Skin epidermis (tissue), 12 donors: ENCODE measurements at regions not wholly inside any gene's neighbourhood (a gene's known extent, or its start where the extent isn't known, plus 50 kb on each side); places are given as distances from the start of the nearest gene placed in this dataset.

Experiments used
- H3K27ac ChIP-seq, 21 experiments: fragments of 200-600 bp; sonication (generic) in 11 of 21; one replicate each; pipeline ENCODE4 v1.5.0; 2020; ENCODE audit warnings: mild to moderate bottlenecking in 3 of 21, inconsistent platforms in 2 of 21, moderate library complexity in 2 of 21
- H3K4me3 ChIP-seq, 7 experiments: fragments of 200-600 bp; sonication (generic) in 2 of 7; one replicate each; pipeline ENCODE4 v1.5.0; 2020; ENCODE audit warnings: inconsistent platforms in 2 of 7, mild to moderate bottlenecking in 2 of 7, moderate library complexity in 1 of 7

- Histone ChIP-seq H3K4me3 (no peak overlapping the region), H3K27ac (no peak overlapping the region)
Observed at GRCh38 chr4:179503976-179504375, 2061.7 kb upstream of the AGA start.

DNA sequence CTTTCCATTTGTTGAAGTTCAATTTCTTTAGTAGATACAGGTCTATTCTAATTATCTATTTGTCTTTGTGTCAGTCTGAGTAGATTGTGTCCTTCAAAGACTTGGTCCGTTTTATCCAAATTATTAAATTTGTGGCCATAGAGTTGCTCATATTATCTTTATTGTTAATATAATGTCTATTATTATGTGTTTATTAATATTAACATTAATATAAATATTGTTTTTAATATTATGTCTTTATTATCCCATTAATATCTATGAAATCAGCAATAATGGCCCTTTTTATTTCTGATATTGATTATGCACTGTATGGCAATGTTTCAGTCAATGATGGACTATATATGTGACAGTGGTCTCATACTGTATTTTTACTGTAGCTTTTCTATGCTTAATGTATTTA lies 2067.3 kb upstream of the AGA start:
- no peak overlapping the region for H3K4me3 ChIP-seq

DNA sequence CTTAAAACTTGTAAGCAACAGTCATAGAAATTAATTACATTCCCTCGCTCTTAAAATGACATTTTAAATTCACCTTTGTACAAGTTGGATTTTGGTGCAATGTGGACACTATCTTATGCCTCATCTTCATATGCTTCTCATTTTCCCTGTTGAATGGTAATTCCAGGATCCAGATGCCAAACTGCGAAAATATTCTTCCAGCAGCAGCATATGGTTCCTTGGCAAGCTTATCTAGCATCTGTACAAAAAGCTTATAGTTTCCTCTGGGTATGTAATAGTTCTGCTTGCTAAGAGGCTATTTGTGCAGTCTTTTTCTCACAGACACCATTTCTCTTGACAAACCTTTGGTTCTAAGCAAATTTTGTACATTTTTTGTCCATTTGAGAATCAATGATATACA lies 2079.7 kb upstream of the AGA start:
- Histone ChIP-seq H3K4me3 (no peak overlapping the region), H3K27ac (no peak overlapping the region)

More for the DNA sequence above, 2067.3 kb upstream of the AGA start:
- H3K27ac ChIP-seq = no peak overlapping the region

GRCh38 chr4:179530958-179531357 lies 2088.7 kb upstream of the AGA start:
- no peak overlapping the region for H3K27ac ChIP-seq
- no peak overlapping the region for H3K4me3 ChIP-seq

DNA sequence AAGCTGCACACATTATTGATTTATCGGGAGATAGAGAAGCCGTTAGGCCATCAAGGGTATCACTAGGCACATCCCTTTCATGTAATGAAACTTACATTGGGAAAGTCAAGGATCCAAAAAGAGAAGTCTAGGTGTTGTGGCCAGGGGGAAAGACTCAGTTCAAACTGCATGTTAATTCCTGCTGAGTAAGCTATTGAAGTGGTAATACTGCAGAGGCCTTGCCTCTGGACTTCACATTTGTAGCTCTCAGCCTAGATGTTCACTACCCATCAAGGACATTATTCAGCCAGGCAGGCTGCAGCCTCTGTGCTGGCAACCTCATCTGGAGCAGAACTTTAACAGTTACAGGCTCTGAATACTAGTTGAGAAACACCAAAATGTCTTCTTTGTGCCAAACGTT lies 2094.5 kb upstream of the AGA start:
- Histone ChIP-seq H3K4me3 (no peak overlapping the region), H3K27ac (no peak overlapping the region)

DNA sequence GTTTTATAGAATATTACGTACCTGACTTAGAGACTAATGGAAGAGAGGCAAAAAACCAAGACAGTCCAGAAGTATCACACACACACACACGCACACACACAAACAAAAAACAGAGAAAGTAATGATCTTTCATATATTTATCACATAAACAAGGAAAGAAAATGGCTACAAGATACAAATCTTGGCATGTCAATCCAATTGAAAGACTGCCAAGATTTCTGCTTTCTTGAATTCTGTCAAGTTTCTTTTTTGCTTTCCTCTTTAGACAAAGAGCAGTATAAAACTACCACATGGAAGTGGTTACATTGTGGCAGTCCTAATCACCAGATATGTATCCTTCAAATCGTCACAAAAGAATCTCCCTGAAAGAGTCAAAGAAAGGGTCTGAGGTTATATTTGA lies 2097.4 kb upstream of the AGA start:
- Histone ChIP-seq H3K4me3 (no peak overlapping the region), H3K27ac (no peak overlapping the region)

DNA sequence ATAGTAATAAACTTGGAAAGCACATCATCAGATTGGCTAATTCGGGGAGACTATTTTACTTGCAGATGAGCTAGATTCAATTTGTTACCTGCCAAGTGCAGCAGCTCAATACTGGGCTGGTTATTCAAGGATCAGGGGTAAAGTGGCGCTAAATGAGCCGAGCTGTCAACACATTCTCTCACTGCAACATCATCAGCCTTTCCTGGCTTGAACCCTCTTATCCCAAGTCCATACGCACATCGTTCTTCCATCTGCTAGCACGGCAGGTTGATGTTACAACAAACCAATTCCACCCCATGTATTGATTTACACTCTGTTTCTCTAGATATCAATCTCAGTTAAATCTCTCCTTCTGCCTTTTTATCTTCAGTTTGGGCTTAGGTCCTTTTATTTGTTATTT lies 2101.5 kb upstream of the AGA start:
- Histone ChIP-seq H3K4me3 (no peak overlapping the region), H3K27ac (no peak overlapping the region)

GRCh38 chr4:179544496-179544895 lies 2102.3 kb upstream of the AGA start:
- Histone ChIP-seq H3K4me3 (no peak overlapping the region), H3K27ac (no peak overlapping the region)

GRCh38 chr4:179552131-179552530 lies 2109.9 kb upstream of the AGA start:
- H3K4me3 ChIP-seq = no peak overlapping the region
- no peak overlapping the region for H3K27ac ChIP-seq

DNA sequence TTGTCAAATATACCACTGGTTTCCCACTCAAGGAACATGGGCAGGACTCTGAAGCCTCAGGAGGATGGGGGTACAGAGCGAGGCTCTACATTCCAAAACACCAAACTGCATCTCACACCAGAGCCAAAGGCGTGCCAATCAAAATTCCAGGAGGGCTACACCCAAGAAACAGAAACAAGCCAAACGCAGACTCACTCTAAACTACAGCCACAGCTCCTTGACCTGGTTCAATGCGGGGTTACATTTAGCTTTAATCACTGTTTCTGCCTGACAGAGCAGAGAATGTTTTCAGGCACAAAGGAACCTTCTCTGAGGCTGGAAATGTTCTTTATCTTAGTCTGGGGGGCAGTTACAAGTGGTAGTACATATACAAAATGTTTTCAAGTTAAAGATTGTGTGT lies 2121.5 kb upstream of the AGA start:
- Histone ChIP-seq H3K27ac (no peak overlapping the region), H3K4me3 (no peak overlapping the region)

- H3K27ac ChIP-seq = no peak overlapping the region
- no peak overlapping the region for H3K4me3 ChIP-seq
Observed at GRCh38 chr4:179569549-179569948, 2127.3 kb upstream of the AGA start.

GRCh38 chr4:179582164-179582905 lies 2140.1 kb upstream of the AGA start:
- Histone ChIP-seq H3K27ac (no peak overlapping the region), H3K4me3 (no peak overlapping the region)

DNA sequence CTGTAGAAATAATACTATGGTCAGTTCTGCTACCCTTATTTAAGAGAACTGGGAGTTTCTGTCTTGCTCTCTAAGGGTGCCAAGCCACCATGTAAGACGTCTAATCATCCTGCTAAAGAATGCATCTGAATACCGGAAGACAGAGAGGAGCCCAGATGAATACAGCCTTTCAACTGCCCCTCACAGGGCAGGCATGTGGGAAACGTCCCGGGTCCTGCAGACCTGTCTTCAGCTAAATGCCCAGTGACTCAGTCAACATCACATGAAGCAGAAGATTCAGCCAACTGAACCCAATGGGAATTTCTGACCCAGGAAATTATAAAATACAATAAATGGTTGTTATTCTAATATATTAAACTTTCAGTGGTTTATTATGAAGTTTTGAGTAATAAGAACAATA lies 2141.0 kb upstream of the AGA start:
- Histone ChIP-seq H3K4me3 (no peak overlapping the region), H3K27ac (no peak overlapping the region)

DNA sequence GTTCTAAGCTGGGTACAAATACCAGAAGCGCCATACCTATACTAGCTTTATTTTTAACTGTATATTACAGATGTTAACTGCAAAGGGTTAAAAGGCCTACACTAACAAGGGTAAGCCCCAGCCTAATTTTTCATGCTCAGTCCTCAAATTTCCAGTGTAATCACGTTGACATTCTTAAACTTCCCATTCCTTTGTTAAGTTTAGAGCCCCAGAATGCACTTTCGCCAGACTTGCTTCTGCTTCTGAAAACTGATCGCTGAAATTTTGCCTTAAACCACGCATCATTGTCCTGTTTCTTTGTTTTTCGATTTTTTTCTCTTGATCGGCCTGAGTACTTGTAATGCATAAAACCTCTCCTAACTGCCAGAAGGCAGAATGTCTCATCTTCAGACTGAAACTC lies 2141.9 kb upstream of the AGA start:
- Histone ChIP-seq H3K27ac (no peak overlapping the region), H3K4me3 (no peak overlapping the region)

DNA sequence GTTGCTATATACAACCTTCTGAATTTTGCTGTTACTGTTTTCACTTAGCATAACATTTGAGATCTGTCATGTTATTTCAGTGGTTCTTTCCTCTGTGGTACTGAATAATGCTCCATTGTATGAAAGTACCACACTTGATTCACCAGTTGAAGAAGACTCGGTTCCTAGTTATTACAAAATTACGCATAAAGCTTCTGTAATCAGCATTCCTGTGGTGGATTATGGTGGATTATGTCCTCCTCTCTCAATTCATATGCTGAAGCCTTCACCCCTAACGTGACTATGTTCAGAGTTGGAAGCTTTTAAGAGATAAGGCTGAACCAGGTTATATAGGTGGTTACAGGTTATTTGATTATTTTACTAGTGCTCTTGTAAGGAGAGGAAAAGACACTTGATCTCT lies 2143.5 kb upstream of the AGA start:
- no peak overlapping the region for H3K4me3 ChIP-seq
- no peak overlapping the region for H3K27ac ChIP-seq

DNA sequence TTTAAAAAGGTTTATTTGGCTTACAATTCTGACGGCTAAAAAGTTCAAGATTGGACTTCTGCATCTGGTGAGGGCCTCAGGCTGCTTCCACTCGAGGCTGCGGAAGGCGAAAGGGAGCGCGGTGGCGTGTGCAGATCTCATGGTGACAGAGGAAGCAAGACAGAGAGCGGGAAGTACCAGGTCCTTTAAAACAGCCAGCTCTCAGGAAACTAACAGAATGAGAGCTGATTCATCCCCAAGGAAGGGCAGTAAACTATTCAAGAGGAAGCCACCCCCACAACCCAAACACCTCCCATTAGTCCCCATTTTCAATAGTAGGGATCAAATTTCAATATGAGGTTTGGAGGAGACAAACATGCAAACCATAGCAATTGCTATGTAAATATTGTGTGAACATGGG lies 2144.2 kb upstream of the AGA start:
- H3K4me3 ChIP-seq = no peak overlapping the region
- H3K27ac ChIP-seq = no peak overlapping the region

DNA sequence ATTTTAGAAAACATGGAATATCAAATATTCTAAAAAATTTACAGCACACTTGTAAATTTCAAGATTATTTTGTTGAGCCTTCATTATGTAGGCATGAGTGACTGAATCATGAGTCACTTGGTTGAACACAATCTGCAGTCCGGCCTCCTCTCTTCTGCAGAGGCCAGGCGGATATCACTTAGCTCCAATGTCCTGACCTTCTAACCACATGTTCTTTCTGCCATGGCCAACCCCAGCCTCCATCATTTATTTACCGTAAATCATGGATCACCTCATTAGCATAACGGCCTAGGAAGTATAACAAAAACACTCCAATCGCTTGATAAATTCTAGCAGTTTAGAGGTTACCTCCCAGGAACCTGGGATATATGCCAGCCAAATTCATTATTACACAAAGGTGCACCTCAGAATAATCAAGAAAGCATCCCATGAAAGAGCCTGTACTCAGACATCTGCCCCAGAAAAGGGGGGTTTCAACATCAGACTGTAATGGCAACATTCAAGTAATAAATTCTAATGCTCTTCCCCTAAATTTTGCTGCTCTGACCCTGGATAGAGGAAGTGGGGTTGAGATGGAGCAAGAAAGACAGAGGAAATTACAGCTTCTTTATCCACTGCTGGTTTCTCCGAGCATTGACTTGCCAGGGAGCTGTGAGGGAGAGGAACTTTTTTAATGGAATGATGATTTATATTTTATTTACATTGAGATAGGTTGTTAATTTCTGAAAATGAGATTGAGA lies 2153.6 kb upstream of the AGA start:
- Histone ChIP-seq H3K4me3 (no peak overlapping the region), H3K27ac (no peak overlapping the region)

DNA sequence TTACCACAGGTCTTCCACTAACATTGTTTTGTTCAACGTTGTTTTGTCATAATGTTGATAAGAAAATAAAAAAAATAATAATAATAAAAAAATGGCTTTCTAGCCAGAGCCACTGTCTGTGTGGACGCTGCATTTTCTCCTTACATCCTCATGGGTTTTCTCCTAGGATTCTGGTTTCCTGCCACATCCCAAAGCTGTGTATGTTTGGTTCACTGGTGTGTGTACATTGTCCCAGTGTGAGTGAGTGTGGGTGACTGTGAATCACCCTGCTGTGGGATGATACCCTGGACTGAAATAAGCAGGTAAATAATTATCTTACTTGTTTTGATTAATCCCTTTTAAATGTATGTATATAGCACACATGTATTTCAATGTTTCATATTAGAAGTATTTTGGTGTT lies 2154.4 kb upstream of the AGA start:
- no peak overlapping the region for H3K27ac ChIP-seq
- no peak overlapping the region for H3K4me3 ChIP-seq

DNA sequence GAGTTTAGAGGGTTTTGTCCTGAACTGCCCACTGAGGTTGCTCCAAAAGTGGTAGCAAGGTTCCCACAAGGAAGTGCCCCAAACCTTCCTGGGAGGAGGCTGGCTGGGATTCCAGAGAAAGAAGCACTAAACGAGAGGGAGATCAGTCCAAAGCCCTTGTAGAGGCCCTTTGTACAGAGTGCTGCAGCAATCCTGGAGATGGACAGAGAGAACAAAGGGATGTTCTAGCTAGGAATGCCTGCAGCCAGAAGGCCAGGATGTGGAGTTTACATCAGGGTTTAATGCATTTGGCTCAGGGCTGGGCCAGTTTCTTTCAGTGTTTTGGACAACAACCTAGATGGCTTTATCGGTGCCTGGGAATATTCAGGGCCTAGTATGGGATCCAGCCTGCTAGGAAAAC lies 2155.1 kb upstream of the AGA start:
- no peak overlapping the region for H3K4me3 ChIP-seq
- H3K27ac ChIP-seq = no peak overlapping the region

DNA sequence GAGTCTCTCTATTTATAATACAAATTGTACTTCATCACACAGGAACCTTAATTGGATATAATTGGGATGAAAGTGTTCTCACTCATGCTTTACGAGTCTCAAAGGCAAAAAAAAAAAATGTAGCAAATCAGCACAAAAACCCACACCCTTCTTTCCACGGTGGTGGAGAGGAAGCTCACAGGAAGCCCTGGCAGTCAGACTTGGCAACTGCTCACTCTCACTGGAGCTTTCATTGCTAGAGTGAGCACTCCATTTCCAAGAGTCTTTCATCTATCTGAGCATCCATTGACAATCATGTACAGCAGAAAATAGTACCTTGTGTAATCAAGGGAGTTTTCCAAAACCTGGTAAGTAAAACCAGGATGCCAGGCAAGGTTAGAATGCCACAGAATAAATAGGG lies 2159.4 kb upstream of the AGA start:
- H3K4me3 ChIP-seq = no peak overlapping the region
- no peak overlapping the region for H3K27ac ChIP-seq

DNA sequence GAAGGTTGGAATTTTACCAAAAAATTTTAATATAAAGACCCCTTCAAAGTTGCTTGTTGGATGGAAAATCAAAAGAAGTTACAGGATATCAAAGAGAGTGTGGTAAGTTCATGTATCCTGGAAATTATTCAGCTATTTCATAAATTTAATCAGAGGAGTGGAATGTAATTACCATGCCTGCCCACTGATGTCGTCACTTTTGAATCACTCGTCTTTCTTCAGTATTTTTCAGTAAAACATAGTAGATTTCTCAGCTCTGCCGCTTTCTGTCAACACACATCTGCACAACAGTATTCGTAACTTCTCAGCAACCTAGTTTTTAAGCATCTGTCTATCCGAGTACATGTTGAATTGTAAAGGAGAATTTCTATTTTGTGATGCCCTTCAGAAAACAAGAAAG lies 2163.0 kb upstream of the AGA start:
- no peak overlapping the region for H3K4me3 ChIP-seq
- no peak overlapping the region for H3K27ac ChIP-seq

GRCh38 chr4:179607003-179607402 lies 2164.8 kb upstream of the AGA start:
- Histone ChIP-seq H3K27ac (no peak overlapping the region), H3K4me3 (no peak overlapping the region)
